ENCODE measurements at regions not wholly inside any gene's neighbourhood (a gene's known extent, or its start where the extent isn't known, plus 50 kb on each side); places are given as distances from the start of the nearest gene placed in this dataset.

GRCh38 chr20:54723723-54724122 is 248.3 kb downstream of the DOK5 start:
- H3K27ac ChIP-seq, result no peak overlapping the region
- no peak for TF ChIP-seq ZFX (IDR thresholded peaks at IDR 0.05)
- TF ChIP-seq CTCF (conservative IDR thresholded peaks at IDR 0.05), result no peak

- H3K27ac ChIP-seq, result no peak overlapping the region
- TF ChIP-seq ZFX (IDR thresholded peaks at IDR 0.05), result no peak
- no peak for TF ChIP-seq CTCF (conservative IDR thresholded peaks at IDR 0.05)
These were observed 242.6 kb downstream of the DOK5 start for GRCh38 chr20:54717983-54718382.

GRCh38 chr20:54716790-54717189 is 241.4 kb downstream of the DOK5 start:
- TF ChIP-seq ZFX (IDR thresholded peaks at IDR 0.05) (no peak), CTCF (conservative IDR thresholded peaks at IDR 0.05) (no peak)
- no peak overlapping the region for H3K27ac ChIP-seq

- H3K27ac ChIP-seq, result no peak overlapping the region
- TF ChIP-seq ZFX (IDR thresholded peaks at IDR 0.05) (no peak), CTCF (conservative IDR thresholded peaks at IDR 0.05) (no peak)
These were observed 240.9 kb downstream of the DOK5 start for GRCh38 chr20:54716174-54716747.

GRCh38 chr20:54714817-54715216 is 239.4 kb downstream of the DOK5 start:
- TF ChIP-seq CTCF (conservative IDR thresholded peaks at IDR 0.05), result no peak
- no peak for TF ChIP-seq ZFX (IDR thresholded peaks at IDR 0.05)
- no peak overlapping the region for H3K27ac ChIP-seq

GRCh38 chr20:54713727-54714126 is 238.3 kb downstream of the DOK5 start:
- no peak for TF ChIP-seq CTCF (conservative IDR thresholded peaks at IDR 0.05)
- TF ChIP-seq ZFX (IDR thresholded peaks at IDR 0.05), result no peak
- H3K27ac ChIP-seq, result no peak overlapping the region

GRCh38 chr20:54711071-54711470 is 235.7 kb downstream of the DOK5 start:
- H3K27ac ChIP-seq, result no peak overlapping the region
- TF ChIP-seq CTCF (conservative IDR thresholded peaks at IDR 0.05) (no peak), ZFX (IDR thresholded peaks at IDR 0.05) (no peak)
